Stimulated activated naive CD8-positive, alpha-beta T cell treated with anti-CD3 and anti-CD28 coated beads, Interleukin-15, amount 100 ng/mL, for 72 hours (primary cell): ENCODE measurements at regions not wholly inside any gene's neighbourhood (a gene's known extent, or its start where the extent isn't known, plus 50 kb on each side); places are given as distances from the start of the nearest gene placed in this dataset.

Experiments used
- ATAC-seq: fragments of 150-1000 bp; cut with Tn5 transposase; 2 replicates; pipeline ENCODE4 v1.10.0; 2021; ENCODE audit warnings: mild to moderate bottlenecking, moderate library complexity
- DNase-seq, 2 donors: peaks; one replicate each; pipeline ENCODE4 v3.0.0; 2021 to 2022
- H3K27ac Mint-ChIP-seq, 2 donors: one replicate each; pipeline ENCODE4 v1.8.0; 2022; ENCODE audit warnings: mild to moderate bottlenecking in 2 of 2, mixed read lengths in 2 of 2, moderate library complexity in 2 of 2
- H3K27me3 Mint-ChIP-seq: one replicate; pipeline ENCODE4 v1.8.0; 2022; ENCODE audit warnings: mixed read lengths
- H3K4me1 Mint-ChIP-seq: one replicate; pipeline ENCODE4 v1.8.0; 2022; ENCODE audit warnings: mild to moderate bottlenecking, mixed read lengths
- H3K4me3 Mint-ChIP-seq, 2 donors: one replicate each; pipeline ENCODE4 v1.8.0; 2022; ENCODE audit warnings: mild to moderate bottlenecking in 2 of 2, mixed read lengths in 2 of 2, moderate library complexity in 1 of 2
- H3K9me3 Mint-ChIP-seq, 2 donors: one replicate each; pipeline ENCODE4 v1.8.0; 2022; ENCODE audit warnings: mixed read lengths in 2 of 2

DNA sequence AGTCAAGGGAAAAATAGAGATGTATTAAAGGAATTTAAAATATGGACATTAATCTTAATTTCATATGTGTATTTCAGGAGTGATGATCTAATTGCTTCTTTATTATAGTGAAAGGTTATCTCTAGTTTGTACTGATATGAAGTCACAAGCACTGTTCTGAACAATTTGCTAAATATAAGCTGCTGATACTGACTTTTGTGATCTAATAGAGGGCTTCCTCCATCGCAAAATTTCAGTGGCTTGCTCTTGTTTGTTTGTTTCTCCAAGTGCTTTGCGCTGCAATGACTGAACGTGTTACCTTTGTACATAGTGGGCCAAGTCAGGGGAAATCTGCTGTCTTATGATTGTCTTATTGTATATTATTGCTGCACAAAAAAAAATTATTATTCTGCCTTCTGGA is 307.0 kb downstream of the KCNJ2 start:
- H3K4me1 Mint-ChIP-seq, result no peaks in the 10 kb centered on the region
- no peak overlapping the region for H3K4me3 Mint-ChIP-seq
- ATAC-seq (no peak), DNase-seq (no peak)
- H3K27me3 Mint-ChIP-seq, result no peaks in the 10 kb centered on the region
- H3K9me3 Mint-ChIP-seq, result peaks cover 0 to 10% of the 10 kb centered on the region in 2 donors
- H3K27ac Mint-ChIP-seq, result no peak overlapping the region

DNA sequence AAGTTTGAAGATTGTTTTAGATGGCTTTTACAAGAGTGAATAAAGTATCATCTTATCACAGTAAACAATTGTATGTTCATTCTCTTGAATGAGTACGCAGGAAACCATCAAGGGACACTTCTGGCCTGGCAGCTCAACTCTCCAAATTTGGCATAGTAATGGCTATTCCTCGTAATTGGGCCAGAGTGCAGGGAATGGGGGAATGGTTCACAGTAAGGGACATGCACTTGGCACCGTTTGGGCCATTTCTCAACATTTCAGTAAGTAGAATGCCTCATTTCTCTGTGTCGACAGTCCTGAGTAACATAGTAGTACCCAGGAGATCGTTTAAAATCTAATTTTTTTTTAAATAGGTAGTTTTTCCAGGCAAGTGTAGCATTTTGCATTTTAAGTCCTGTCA is 309.6 kb downstream of the KCNJ2 start:
- Mint-ChIP-seq H3K4me1 (no peaks in the 10 kb centered on the region), H3K27me3 (no peaks in the 10 kb centered on the region), H3K9me3 (peaks cover 0 to 10% of the 10 kb centered on the region in 2 donors), H3K27ac (no peak overlapping the region), H3K4me3 (no peak overlapping the region)
- ATAC-seq, result no peak
- DNase-seq, result no peak

DNA sequence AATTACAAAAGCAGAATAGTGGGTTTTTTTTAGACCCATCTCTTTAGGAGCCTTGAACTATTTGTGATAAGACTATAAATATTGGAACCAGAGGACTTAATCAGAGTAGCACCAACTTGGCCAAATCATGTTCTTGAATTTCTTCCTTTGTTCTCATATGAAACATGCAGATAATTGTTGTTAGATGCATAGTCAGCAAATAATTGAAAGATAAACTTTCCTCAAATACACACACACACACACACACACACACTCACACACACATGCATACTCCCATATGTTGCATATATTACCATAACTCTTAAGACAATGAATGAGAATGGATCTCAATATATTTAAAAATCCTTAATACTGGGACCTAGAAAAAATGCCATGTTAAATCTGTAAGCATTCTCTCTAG is 310.4 kb downstream of the KCNJ2 start:
- ATAC-seq, result no peak
- H3K27ac Mint-ChIP-seq, result no peak overlapping the region
- DNase-seq, result no peak
- peaks cover 0 to 13% of the 10 kb centered on the region in 2 donors for H3K9me3 Mint-ChIP-seq
- no peak overlapping the region for H3K4me3 Mint-ChIP-seq
- no peaks in the 10 kb centered on the region for H3K4me1 Mint-ChIP-seq
- no peaks in the 10 kb centered on the region for H3K27me3 Mint-ChIP-seq

DNA sequence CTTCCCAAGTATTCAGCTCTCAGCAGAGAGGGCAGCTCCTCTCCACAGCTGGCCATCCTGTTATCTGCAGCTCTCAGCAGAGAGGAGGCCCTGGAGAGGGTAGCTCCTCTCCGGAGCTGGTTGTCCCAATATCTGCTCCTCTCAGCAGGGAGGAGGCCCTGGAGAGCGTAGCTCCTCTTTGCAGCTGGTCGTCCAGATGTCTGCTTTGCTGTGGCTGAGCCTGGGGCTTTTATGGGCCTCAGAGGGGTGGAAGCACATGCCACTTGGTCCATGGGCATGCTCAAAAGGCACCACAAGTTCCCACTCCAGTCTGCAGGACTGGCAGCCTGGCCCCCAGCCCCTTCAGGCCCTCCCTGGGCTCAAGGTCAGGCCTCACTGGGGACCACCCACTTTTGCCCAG is 314.3 kb downstream of the KCNJ2 start:
- Mint-ChIP-seq H3K27ac (no peak overlapping the region), H3K4me3 (no peak overlapping the region), H3K9me3 (peaks cover 0 to 13% of the 10 kb centered on the region in 2 donors), H3K4me1 (no peaks in the 10 kb centered on the region), H3K27me3 (no peaks in the 10 kb centered on the region)
- DNase-seq, result no peak
- ATAC-seq, result no peak

DNA sequence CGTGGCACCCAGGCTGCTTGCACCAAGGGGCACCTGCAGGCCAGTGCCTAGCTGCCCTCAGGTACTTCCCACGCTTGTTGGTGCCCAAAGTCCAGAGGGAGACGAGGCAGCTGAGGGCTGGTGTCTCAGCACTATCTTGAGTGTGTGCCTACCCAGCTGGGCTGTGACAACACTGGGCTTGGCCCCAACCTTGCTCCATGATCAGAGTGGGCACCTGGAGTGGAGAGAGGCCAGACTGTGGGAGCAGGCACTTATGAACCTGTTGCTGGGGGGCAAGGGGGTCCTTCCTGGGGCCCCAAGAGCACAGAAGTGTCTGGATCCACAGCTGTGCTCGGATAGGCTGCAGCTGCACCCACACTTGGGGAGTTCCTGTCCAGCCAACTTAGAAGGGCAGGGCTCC is 314.7 kb downstream of the KCNJ2 start:
- Mint-ChIP-seq H3K27me3 (no peaks in the 10 kb centered on the region), H3K4me3 (no peak overlapping the region), H3K9me3 (peaks cover 0 to 13% of the 10 kb centered on the region in 2 donors), H3K4me1 (no peaks in the 10 kb centered on the region), H3K27ac (no peak overlapping the region)
- no peak for DNase-seq
- no peak for ATAC-seq

DNA sequence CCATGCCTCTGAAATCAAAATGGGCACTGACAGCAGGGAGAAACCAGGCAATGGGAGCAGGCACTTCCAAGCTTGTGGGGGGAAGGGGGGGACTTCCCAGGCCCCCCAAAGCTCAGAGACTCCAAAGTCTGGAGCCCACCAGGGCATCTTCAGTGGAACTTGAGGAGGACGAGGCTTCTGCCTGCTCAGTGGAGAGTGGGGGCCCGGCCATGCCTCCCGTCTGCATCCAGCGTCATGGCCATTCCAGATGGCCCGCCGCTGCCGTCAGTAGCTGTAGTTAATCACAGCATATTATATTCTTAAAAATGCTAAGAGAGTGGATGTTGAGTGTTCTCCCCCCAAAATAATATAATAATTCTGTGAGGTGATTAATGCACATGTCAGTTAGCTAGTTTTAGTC is 315.2 kb downstream of the KCNJ2 start:
- H3K4me1 Mint-ChIP-seq, result no peaks in the 10 kb centered on the region
- peaks cover 0 to 13% of the 10 kb centered on the region in 2 donors for H3K9me3 Mint-ChIP-seq
- no peaks in the 10 kb centered on the region for H3K27me3 Mint-ChIP-seq

DNA sequence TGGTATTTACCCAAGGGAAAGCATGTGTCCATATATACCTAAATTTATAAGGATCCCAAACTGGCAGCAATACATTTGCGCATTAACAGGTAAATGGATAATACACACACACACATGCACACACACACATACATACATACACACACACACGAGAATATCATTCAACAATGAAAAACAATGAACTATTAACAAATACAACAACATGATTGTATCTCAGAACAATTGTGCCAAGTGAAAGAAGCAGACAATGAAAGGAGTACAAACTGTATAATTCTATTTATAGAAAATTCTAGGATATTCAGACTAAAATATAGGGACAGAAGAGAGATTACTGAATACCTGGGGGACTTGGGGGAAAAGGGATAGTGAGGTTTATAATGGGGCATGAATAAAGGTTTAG is 323.0 kb downstream of the KCNJ2 start:
- Mint-ChIP-seq H3K4me3 (no peak overlapping the region), H3K27me3 (no peaks in the 10 kb centered on the region)

More for the DNA sequence above, 315.2 kb downstream of the KCNJ2 start:
- no peak for ATAC-seq
- Mint-ChIP-seq H3K4me3 (no peak overlapping the region), H3K27ac (no peak overlapping the region)
- DNase-seq, result no peak

DNA sequence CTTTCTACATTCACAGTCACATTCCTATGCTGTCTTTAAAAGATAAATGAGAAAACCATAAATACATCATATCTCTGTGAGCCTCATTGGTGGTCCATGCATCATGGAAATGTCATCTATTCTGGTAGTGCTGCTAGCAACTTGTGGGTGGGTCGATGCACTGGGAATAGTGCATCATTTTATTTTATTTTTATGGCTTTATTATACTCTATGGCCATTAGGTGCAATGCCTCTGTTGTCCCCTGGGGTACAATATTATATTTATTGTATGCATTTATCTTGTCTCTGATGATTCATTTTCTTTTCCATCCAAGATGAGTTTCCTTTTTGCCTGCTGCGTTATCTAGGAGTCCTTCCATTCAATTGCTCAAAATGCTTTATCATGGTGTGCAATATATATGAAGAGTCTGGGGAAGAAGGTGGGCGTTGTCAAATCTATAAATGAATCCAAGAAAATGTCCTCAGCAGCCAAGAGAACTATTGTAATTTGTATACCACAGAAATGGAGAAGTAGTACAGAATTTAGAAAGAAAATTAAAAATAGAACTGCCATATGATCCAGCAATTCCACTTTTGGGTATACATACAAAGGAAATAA is 324.0 kb downstream of the KCNJ2 start:
- ATAC-seq (no peak), DNase-seq (no peak)
- Mint-ChIP-seq H3K27ac (no peak overlapping the region), H3K27me3 (no peaks in the 10 kb centered on the region), H3K4me3 (no peak overlapping the region), H3K4me1 (no peaks in the 10 kb centered on the region), H3K9me3 (no peaks in the 10 kb centered on the region)

More for the DNA sequence above, 323.0 kb downstream of the KCNJ2 start:
- ATAC-seq (no peak), DNase-seq (no peak)
- H3K27ac Mint-ChIP-seq, result no peak overlapping the region
- H3K9me3 Mint-ChIP-seq, result no peaks in the 10 kb centered on the region
- no peaks in the 10 kb centered on the region for H3K4me1 Mint-ChIP-seq

DNA sequence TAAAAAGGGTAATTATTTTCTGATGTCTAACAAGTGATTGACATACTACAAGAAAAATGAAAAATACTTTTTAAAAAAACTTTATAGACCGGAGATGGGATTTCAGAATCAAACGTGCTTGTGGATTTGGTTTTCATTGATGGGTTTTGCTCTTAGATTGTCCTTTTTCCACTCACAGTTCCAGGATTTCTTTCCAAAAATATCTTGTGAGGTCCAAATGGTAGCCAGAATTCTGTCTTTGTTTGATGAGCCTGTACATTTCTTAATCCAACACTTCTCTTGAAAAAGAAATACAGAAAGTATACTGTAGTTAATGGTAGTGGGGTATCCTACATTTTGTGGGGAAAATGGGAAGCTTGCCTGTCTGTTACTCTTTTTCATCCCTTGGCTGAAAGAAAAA is 329.3 kb downstream of the KCNJ2 start:
- Mint-ChIP-seq H3K9me3 (no peaks in the 10 kb centered on the region), H3K27me3 (no peaks in the 10 kb centered on the region), H3K27ac (no peak overlapping the region), H3K4me1 (no peaks in the 10 kb centered on the region), H3K4me3 (no peak overlapping the region)
- DNase-seq, result no peak
- ATAC-seq, result no peak

DNA sequence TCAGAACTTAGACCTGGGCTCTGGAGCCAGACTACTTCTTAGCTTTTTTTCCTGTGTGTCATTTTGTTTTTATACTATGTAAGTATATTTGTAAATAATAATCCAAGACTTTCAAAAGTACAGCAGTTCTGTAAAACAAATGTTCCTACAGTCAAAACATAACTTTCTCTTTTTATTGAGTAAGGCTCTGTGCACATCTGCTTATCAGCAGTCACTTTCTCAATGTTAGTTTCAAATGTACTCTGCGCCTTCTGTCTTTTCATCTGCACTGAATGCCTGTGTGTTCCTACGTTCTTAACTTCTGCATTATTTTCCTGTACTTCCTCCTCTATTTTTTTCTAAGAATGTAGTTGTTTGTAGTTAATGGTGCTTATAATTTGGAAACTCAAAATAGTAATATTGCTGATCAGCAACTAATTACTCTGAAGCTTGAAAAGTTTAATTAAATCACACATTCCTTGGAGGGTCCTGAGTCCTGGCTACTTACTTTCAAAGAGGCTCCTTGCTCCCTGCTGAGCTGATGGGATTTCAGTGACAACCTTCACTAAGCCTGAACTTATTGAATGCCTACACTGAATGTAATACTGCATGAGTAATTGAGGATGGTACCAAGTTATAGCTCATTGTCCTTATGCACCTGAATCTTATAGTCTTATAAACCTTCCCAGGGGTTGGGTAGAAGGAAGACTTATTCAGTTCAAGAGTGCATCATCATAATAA is 329.9 kb downstream of the KCNJ2 start:
- H3K4me3 Mint-ChIP-seq, result no peak overlapping the region
- H3K4me1 Mint-ChIP-seq, result no peaks in the 10 kb centered on the region
- ATAC-seq, result no peak
- DNase-seq, result no peak
- no peaks in the 10 kb centered on the region for H3K9me3 Mint-ChIP-seq
- no peaks in the 10 kb centered on the region for H3K27me3 Mint-ChIP-seq
- peak overlapping the region in 1 of 2 donors; percentile 57 for H3K27ac Mint-ChIP-seq

DNA sequence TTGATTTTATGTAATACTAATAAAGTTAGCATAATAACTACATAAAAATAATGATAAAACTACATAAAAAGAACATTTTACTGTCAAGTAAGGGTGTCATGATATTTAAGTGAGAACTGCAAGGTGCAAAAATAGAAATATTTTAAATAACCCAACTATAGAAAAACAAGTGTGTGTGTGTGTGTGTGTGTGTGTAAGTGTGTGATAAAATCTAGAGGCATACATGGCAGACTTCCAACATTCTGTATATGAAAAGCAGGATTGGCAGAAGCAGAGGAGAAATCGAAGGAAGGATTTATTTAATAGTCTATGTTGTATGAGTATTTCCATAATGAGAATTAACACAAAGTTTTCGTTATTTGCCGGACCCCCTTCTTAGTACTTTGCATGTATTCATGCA is 334.1 kb downstream of the KCNJ2 start:
- no peak for ATAC-seq
- DNase-seq, result no peak
- no peaks in the 10 kb centered on the region for H3K4me1 Mint-ChIP-seq

DNA sequence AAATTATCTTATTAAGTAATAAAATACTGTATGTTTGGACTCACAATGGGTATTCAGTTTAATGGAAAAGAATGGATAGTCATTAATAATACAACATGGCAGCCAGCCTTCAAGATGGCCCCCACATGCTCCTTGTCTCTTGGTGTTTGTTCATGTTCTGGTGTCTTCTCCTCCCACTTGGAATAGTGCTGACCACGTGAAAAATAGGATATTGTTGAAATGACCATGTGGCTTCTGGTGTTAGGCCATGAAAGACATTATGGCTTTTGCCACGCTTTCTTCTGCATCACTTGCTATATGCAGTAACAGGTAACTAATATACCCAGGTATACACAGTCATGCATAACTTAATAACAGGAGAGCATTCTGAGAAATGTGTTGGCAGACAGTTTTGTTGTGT is 341.0 kb downstream of the KCNJ2 start:
- Mint-ChIP-seq H3K9me3 (no peaks in the 10 kb centered on the region), H3K27me3 (no peaks in the 10 kb centered on the region), H3K27ac (no peak overlapping the region), H3K4me3 (no peak overlapping the region), H3K4me1 (no peaks in the 10 kb centered on the region)
- ATAC-seq (no peak), DNase-seq (no peak)

More for the DNA sequence above, 334.1 kb downstream of the KCNJ2 start:
- no peak overlapping the region for H3K27ac Mint-ChIP-seq
- no peak overlapping the region for H3K4me3 Mint-ChIP-seq
- H3K9me3 Mint-ChIP-seq, result no peaks in the 10 kb centered on the region
- no peaks in the 10 kb centered on the region for H3K27me3 Mint-ChIP-seq

DNA sequence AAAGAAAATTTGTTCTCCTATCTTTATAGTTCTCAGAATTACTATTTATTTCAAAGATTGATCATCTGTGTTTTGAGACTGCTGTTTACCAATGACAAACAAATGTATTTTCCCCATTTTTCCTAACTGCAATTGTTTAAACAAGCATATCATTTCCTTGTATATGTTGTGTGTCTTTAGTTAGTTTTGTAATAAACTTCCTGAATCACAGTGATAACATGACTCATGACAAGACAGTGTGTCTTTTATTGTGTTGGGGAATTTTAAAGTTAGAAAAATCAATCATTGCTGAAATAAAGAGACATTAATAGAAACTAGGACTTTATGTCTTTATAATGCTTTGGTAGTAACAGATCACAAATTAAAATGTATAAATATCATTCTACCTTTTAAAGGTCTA is 348.5 kb downstream of the KCNJ2 start:
- ATAC-seq, result no peak
- H3K27ac Mint-ChIP-seq, result no peak overlapping the region
- H3K4me3 Mint-ChIP-seq, result no peak overlapping the region
- DNase-seq, result no peak
- no peaks in the 10 kb centered on the region for H3K4me1 Mint-ChIP-seq
- H3K9me3 Mint-ChIP-seq, result no peaks in the 10 kb centered on the region
- no peaks in the 10 kb centered on the region for H3K27me3 Mint-ChIP-seq

DNA sequence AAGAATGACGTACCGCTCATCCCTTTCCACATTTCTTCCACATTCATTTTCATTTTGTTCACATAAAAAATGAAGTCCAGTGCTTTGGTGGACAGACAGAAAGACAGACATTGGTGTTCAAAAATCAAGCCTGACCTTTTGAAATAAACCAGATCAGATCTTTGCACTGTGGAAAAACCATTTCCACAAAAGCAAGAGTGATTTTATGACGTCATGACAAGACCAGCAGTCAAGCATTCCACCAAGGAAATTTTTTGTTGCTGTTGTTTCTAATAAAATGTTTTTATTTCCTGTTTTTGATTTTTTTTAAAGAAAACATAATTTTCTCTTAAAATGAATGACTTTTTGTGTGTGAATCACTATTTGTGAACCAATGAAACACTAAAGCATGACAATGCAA is 350.0 kb downstream of the KCNJ2 start:
- Mint-ChIP-seq H3K27me3 (no peaks in the 10 kb centered on the region), H3K4me3 (no peak overlapping the region), H3K27ac (peak overlapping the region in 1 of 2 donors; percentile 69), H3K4me1 (no peaks in the 10 kb centered on the region), H3K9me3 (no peaks in the 10 kb centered on the region)
- ATAC-seq (no peak), DNase-seq (no peak)

DNA sequence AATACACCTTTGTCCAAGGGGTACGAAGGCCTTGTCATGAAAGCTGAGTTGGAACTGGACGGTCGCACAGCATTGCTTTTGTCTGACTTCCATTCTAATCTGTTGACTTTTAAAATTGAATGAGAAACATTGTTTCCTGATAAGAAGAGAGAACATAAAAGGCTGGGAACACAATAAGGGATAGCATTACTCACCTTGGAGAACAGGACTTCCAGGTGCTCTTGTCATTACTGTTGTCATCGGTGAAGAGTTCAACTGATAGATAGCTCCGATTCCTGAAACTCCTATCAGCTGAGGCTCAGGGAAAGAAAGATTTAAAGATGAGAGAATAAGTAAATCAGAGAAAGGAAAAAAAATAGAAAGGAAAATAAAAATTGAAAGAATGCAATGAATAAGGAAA is 351.1 kb downstream of the KCNJ2 start:
- no peak for DNase-seq
- no peak for ATAC-seq
- H3K4me1 Mint-ChIP-seq, result no peaks in the 10 kb centered on the region
- H3K27me3 Mint-ChIP-seq, result no peaks in the 10 kb centered on the region
- H3K27ac Mint-ChIP-seq, result no peak overlapping the region
- no peak overlapping the region for H3K4me3 Mint-ChIP-seq
- no peaks in the 10 kb centered on the region for H3K9me3 Mint-ChIP-seq

DNA sequence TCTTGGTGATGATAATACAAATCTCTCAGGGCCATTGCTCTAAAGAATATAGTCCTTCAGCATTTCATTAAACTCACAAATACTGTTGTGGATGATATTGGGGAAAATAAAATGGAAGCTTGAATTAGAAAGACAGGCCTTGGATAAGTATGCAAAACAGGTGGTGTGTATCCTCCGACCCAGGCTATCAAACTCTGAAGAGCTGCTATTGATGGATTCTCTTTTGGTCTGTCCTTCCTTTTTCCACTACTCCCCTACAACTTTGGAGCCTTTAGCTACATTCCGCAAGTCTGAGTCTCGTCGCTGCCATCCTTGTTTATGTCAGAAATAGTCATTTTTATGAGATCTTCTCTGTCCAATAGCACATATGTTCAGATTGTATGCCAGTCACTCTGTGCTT is 351.6 kb downstream of the KCNJ2 start:
- ATAC-seq (no peak), DNase-seq (no peak)
- Mint-ChIP-seq H3K9me3 (no peaks in the 10 kb centered on the region), H3K4me3 (no peak overlapping the region), H3K4me1 (no peaks in the 10 kb centered on the region), H3K27ac (no peak overlapping the region), H3K27me3 (no peaks in the 10 kb centered on the region)

DNA sequence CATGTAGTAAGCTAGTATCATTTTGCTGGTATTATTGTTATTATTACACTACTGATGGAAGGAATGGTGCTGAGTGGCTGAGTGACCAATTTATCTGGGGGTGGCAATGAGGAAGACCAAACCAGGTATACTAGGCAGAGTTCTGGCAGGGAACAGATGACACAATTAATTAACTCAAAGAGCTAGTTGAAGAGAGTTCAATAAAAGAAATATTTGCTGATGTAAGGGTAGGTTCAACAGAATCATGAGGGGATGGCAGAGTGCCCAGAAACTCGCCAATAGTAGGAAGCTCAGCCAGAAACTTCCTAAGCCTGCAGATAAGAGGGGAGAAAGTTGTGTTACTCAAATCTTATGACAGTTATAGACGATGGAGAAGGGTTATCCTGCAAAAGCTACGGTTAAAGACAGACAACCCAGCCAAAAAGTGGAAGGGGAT is 352.5 kb downstream of the KCNJ2 start:
- Mint-ChIP-seq H3K4me3 (no peak overlapping the region), H3K9me3 (no peaks in the 10 kb centered on the region), H3K4me1 (peaks cover under 1% of the 10 kb centered on the region), H3K27me3 (no peaks in the 10 kb centered on the region), H3K27ac (no peak overlapping the region)
- no peak for ATAC-seq
- DNase-seq, result no peak
